Inflammatory macrophage treated with lipopolysaccharide for 4 hours (primary cell): ENCODE measurements at regions not wholly inside any gene's neighbourhood (a gene's known extent, or its start where the extent isn't known, plus 50 kb on each side); places are given as distances from the start of the nearest gene placed in this dataset.
A peak's percentile ranks its signal among the peaks of the same experiment; 100 is the strongest.

Experiments
- DNase-seq: peaks from one replicate; pipeline ENCODE4 v3.0.0-alpha.2; 2020

DNA sequence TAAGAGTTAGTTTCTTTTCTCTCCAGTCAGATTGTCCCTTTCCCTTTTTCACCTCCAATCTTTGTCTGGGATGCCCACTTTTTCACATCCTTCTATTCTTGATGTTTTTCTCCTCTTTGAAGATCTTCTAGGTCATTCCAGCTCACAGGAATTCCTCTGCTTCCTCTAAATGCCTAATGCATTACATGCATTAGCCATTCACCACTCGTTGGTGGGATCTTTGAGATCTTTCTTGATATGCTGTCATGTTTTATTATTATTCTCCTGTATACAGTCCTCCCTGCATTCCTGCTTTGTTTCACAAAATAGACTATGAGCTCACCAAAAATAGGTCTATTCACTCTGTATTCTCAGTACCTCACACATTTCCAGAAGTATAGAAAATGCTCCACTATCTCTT, 129.0 kb downstream of the LYPLAL1 start:
- no peak for DNase-seq

DNA sequence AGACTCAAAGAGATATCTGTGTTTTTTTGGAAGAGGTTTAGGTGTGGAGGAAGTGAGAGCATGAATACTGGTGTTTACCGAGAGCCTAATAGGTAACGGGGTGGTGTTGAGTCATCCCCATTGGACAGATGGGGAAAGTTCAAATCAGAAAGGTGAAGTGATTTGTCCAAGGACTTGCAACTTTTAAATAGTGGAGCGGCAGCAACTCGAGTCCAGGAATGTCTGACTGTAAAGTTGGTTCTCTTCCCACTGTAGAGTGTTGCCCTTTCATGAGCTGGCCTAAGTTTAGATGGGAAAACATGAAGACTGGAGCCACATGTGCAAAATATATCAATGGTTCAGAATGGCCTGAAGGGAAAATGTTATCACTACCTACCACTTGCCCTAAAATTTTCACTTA, 125.7 kb downstream of the LYPLAL1 start:
- no peak for DNase-seq

DNA sequence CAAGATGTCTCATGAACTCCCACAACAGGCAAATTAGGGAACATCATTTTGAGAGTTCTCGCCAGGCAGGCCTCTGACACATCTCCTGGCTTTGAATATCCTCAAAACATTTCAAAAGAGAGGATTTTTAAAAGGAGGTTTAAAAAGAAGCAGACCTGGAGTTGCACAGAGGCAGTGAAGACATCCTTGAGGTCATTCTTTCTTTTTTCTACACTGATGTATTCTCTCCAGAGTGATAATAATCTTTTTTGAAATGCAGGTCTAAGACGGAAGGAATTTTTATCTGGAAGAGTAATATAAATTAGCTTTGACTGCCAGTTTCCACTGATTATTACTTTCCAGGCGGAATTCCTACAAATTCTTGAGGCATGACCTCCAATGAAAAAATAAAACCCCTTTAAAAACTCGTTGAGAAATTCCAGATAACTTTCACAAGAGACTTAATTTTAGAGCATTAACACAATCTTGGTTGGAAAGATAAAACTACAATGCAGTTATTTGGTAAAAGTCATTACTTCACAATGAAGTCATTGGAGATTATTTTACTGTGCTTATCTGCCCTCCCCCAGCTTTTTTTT, 125.0 kb downstream of the LYPLAL1 start:
- peak; percentile 15 for DNase-seq

DNA sequence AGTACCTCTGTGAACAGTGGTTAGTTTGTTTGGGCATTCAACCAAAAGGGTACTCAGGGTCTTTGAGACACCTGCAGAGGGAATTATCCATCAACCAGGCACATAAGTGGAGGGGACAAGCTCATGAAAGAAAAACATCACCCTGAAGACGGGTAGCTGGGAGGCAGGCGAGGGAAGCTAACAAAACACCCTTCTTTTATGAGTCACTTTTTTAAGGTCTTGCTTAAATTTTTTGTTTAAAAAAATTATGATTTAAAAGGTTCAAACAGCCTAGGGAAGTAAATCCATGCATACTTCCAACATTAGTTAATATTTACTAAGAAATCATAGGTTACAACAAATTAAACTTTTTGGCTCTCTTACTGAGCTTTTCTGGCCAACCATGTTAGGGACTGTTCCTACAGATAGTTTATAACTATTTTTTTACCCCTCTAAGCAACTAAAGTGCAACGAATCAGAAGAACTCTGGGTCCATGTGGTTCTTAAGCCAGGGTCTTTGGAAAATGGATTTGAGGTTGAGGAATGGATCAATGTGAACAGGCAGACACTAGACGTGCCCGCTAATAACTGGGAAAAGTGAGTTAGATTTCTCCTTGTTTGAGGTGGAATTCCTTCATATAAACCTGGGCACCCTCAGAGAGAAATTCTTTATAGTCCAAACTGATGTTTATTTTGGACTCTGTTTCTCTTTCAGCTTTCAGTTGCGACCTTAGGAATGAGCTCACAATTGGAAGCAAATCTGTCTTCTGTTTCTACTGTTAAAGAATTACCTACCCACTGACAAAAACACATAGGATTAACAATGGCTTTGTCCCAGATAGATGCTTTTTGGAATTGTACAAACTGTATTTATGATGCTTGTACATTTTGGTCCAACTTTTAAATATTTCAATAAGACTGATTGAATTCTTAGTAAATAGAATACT, 123.0 kb downstream of the LYPLAL1 start:
- DNase-seq = no peak

DNA sequence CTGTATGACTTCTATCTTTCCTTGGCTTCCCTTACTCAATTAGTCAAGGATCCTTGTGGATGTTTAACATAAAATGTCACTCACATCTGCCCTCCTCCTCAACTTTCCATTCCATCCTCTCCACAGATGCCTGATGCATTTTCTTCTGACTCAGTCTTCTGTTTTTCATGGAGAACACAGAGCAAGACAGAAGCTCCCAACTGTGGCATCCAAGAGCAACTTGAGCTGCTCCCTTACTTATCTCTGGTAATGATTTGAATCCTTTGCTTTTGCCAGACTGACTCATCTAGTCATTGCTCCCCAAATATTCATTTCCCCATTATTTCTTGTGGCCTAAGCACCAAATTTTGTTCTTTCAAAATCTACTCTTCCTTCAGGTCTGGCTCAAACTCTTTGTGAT, 120.6 kb downstream of the LYPLAL1 start:
- DNase-seq = no peak

DNA sequence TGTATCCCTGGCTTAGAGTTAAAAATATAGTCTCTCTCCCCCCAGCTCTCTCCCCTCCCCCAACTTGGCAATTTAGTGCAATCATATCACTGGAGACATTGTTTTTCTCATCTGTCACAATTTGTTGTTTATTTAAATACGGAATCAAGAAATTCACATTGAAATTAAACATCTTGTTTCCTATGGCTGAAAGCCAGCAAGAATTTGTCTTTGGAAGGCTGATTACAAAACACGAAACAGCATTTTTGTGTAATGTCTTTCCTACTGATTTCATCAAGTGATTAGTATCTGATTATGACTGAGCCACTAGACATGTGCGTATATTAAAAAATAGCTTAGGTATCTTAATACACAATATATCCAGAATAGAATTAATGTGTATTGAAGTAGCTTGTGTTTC, 119.7 kb downstream of the LYPLAL1 start:
- no peak for DNase-seq

DNA sequence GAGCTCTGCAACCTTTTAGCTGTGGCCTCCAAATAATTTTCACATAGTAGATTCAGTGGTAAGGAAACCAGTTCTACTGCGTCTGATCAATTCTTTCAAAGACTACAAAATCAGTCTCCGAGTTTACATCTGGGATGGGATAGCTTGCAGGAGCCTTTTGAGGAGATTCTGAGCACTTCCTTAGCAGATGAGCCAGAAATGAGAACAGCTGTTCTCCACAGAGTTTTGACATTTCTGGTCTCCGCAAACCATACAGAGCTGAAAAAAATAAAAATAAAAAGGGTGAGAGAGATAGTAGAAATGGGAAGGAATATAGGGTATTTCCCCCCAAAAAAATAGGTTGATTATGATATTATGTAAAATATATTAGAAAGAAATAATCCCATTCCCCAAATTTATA, 119.3 kb downstream of the LYPLAL1 start:
- DNase-seq = no peak

DNA sequence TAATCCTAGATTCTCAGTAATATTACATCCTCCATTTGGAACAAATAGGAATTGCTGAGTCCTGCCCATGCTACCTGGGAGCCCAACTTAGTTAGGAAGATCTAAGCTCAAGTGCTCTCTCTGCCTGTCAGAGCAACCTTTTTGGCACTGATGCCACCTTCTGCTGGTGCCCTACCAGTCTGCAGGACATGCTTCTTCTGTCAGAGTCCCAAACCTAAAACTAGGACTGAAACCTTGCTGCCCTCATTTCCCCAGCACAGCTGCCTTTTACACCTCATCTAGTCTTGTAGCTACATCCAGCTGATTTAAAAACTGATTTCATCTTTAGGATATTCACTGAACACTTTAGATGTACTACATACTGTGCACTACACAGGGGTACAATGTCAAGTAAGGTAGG, 118.7 kb downstream of the LYPLAL1 start:
- no peak for DNase-seq

DNA sequence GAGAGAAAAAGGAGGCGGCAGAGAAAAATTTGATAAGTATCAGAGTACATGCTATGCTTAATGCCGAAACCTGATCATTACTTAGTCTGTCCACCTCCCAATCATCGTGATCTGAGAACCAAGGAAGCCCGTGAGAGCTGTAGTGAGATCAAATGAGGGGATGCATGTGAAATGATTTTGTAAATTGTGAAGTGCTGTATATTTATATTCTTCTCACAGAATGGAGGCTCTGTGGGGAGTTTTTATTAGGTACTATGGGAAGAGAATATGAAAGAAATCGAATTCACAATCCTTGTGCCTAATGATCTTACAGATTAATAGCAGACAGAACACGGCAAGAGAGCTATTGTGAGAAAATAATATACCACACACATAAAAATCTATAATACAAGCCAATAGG, 115.5 kb downstream of the LYPLAL1 start:
- no peak for DNase-seq

DNA sequence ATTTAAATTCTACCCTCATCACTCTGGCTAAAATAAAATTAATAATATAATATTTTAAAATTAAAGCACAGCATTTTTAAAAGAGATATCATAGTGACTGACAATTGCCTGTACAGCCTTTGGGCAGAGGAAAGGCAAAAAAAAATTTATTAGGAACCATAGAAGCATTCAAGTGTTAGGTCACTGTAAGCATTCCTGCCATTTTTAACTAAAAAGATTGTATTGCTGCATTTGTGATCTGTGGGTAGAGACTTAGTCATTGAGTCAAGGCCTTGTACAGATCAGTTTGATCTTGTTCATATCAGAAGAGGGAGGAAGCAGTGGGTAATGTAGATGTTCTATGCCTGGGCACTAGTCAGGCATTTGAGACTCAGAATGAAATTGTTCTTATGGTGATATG, 109.9 kb downstream of the LYPLAL1 start:
- no peak for DNase-seq

DNA sequence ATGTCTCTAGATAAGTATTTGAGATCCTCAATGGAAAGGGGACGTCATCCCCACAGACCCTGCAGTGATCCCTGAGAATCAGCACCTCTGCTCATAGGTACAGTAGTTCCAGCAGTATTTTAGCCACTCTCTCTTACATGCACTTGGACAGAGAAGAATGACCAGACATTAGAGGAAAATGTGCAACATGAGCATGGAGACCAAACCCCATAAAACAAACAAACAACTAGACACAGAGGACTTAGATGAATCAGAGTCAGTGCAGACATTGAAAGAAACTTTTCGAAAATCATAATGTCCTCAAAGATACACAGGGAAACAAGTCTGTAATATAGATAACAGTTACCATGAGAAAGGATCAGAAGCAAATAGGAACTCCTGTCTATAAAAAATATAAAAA, 108.2 kb downstream of the LYPLAL1 start:
- no peak for DNase-seq

DNA sequence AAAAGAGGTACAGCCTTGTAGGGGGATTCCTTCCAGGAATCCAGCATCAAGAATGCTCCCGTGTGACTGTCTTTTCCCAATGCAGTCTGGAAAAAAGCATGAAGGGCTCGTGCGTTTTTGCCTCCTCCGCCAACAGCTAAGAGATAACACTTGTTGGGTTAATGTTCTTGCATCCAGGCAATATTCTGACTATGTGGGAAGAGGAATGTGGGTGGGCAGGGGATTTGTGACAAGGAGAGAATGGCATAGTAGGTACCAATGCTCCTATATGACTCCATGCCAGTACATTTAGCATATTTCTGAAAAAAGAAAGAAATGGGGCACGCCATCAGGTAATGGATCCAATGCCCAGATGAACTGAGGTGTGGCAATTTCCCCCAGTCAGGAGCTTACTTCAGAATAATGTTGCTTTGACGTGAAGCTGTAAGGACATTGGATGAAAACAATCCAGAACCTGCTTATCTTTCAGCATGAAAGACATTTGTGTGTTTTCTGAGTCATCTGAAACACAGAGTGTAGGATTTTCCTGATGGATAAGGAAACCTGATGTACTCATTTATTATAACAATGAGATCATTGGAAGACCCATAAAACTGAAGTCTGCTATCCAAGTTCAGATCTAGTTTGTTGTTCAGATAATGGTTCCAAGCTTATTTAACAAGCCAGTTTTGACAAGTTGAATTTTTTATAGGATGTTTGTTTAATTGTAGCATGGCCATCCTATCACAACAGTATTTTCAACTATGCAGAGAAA, 105.5 kb downstream of the LYPLAL1 start:
- no peak for DNase-seq

DNA sequence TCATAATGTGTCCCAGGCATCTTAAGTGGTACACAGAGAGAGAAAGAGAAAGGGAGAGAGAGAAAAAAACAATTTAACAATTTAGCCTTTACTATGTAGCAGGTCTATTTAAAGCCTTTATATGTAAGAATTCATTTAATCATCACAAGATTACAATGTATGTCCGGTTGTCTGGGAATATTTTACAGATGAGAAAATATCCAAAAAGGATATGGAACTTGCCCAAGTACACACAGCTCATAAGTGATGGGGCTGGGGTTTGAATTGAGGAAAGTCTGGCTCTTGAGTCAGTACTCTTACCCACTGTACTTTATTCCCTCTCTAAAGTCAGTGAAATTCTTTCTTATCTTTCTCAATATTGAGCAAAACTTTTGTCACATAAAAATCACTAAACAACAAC, 104.6 kb downstream of the LYPLAL1 start:
- no peak for DNase-seq

DNA sequence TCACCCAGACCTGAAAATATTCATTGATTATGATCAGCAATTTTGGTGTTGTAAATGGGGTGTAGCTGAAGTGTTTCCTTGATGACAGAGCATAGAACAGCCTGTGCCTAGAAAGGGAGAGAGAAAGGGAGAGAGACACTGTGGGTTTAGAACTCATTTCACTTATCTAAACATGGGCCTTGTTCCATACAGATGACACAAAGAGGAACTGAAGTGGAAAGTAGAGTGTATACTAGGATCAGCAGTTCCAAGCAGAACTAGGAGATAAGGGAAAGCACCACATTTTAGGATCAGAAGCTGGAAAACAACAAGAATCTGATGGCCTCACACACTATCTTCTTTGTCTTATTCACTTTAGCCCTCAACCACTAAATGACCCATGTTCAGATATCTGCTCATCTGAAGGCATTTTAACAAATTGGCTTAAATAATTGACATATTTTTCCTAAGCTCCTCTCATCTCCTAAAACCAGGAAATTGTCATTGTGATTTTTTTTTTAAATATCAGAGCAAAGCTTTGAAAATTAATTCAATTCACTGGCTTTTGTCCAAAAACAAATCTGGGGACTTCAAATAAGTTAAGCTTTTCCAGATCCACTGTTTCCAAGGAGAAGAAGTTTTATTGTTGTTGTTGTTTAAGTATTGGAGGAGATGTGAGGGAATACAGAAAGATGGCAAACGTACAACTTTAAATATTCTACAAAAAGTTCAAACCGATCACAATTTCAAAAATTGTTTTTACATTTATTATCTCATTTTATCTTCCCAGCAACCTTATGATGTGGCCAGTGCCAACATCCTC, 103.8 kb downstream of the LYPLAL1 start:
- no peak for DNase-seq

DNA sequence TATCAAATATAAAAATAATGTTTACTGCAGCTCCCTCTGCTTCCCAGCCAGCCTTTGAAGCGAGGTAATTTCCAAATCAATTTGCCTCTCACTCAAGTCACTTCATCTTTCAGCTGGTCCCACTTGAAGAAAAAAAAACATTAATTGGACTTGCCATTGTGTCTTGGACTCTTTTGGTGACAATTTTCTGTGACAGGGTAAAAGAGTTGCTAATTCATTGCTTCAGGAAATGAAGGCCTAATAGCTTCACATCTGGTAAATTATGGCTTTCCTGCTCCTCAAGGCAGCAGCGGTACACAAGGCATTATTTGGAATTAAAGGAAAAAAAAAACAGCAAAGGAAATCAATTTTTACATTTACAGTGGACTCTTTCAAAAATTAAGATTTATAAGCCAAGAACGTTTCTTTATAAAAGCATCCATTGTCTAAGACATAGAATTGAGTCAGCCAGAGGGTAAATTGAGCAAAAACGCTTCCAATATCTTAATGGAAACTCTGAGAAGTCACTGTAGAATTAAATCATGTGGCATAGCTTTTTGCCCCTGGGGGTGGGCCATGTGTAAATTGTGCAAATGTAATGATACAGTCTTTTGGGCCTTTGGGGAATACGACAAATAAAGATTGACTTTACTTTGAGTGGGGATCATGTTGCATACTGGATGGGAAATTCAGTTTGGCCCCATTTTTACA, 102.5 kb downstream of the LYPLAL1 start:
- DNase-seq = no peak

DNA sequence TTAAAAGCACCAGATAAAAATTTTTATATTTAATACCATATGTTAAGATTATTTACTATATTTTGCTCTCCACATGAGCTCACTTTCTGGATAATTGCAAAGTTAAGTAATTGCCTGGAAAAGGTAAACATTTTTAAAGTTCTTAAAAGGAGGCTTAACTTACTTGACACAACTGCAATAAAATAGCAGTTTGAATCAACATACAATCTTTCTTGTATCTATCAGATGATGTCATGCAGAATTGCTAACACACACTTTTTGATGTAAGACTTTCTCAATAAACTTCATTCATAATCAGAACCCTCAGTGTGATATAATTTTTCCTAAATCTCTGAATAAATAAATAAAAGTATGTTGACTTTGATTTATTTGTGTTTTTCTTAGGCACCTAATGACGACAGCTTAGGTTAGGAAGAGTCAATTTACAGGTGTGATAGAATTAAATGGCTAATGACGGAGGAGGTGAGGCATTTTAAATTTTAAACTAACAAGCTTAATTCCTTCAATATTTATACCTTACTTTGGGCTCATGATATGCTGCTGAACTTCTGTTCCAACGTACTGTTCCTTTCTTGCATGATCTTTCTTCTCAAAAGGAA, 99.5 kb downstream of the LYPLAL1 start:
- DNase-seq = no peak

DNA sequence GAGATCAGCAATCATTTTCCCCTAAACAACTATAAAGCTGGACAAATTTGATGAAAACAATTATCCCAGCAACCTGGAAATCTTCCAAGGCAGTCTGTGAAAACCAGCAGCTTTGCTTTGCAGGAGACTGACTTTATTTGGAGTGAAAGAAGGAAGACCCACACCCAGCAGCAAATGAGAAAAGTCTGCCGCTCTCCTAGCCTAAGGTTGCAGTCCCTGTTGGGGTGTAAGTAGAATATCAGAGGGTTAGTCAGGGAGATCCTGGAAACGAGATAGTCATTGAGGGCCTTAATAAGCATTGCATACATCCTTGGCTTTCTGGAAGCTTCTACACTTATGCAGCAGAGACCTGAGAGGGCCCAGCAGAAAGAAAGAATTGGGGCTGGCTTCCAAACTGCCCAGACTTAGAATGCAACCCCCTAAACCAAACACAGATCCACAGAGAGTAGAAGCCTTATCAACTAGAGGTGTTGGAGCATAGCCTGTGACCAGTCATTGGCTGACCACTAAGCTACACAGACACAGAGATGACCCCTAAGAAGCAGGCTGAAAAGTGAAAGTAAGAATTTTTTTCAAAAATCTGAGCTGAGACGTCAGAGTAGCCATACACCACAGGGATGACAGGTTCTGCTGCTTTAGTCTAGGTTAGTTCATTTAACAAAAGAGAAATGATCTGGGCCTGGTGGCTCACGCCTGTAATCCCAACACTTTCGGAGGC, 98.3 kb downstream of the LYPLAL1 start:
- DNase-seq = no peak

DNA sequence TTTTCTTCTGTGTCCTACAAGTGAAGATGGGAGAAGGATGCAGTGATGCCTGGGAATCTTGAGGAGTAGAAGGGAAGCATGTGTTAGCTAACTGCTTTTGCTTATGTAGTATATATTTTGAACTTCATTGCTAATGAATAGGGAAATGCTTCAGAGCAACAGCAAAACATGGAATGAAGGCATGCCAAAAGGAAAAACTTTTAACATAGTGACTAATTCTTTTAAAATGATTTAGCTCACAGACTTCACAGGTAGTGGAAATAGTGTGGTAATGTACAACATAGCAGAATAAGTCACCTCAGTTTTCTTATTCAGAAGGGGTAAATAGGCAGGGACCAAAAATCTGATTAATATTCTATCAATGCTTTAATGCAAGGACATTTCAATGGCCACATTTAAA, 95.5 kb downstream of the LYPLAL1 start:
- no peak for DNase-seq

DNA sequence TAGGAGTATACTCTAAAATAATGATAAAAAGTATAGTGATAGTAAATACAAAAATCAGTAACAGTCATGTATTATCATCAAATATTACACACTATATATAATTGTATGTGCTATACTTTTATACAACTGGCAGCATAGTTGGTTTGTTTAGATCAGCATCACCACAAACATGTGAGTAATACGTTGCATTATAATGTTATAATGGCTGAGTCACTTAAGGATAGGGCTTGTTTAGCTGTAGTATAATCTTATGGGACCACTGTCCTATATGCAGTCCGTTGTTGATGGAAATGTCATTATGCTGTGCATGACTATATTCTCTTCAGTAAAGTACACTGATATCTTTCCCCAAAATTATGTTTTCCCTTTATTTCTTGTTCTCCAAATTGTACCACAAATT, 92.8 kb downstream of the LYPLAL1 start:
- no peak for DNase-seq

DNA sequence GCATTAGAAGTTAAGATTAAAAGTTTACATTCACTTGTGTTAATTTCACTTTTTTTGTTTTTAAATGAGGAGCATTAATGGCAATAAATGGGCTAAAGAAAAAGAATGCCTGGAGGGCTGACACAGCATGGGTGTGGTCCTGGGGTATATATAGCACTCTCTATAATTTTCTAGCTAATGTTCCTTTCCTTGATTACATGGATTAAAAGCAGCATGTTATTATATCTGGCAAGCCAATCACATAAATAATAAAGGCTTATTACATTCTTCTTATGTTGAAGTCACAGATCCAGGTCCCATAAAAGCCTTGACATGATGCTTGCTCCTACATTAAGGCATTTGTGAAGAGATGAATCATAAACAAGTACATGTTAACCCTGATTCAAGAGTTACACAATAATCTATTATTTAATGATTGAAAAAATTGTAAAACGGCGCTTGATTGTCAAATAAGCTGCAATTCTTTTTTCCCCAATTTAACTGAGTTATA, 91.4 kb downstream of the LYPLAL1 start:
- no peak for DNase-seq

DNA sequence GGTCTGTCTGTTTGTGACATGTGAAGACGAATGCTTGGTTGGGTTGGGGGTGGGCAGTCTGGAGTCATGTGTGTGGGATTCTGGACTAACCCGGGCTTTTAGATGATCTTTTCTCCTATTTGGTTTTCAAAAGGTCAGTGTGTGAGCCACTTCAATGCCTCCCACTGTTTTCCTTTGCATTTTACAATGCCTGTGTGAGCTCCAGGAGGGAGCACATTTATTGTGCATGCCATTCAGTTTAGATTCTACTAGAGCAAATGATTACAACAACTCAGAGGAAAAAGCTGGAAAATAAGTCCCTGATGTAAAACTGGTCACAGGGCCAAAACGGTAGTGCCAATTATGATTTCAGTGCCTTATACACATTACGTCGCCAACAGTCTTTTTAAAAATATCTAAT, 90.9 kb downstream of the LYPLAL1 start:
- DNase-seq = no peak
